IPS DF 4.7 (cell line): ENCODE measurements at regions not wholly inside any gene's neighbourhood (a gene's known extent, or its start where the extent isn't known, plus 50 kb on each side); places are given as distances from the start of the nearest gene placed in this dataset.
"Not testable (repeated sequence)": the region's sequence is repeated elsewhere in the genome, so short reads cannot be mapped to it uniquely, and the experiment has no call there.

Source experiments
- DNase-seq: peaks from one replicate; pipeline ENCODE4 v3.0.0-alpha.2; 2013; ENCODE audit warnings: low spot score; ENCODE audit errors: extremely low read depth

DNA sequence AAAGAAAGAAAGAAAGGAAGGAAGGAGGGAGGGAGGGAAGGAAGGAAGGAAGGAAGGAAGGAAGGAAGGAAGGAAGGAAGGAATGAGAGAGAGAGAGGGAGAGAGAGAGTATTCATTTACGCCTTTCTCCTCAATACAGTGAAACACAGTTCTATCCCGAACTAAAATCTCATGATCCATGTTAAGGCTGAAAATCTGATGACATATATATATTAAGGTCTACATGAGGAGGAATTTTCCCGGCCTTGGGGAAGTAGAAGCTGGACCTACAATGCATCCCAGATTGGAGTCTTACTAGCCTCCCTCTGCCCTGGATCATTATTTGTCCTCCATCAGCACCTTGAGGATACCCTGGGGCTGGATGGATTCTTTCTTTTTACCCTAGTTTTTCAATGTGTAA is 95.1 kb upstream of the DAPK1 start:
- DNase-seq, result no peak

- no peak for DNase-seq
Observed at GRCh38 chr9:87405677-87406542, 91.8 kb upstream of the DAPK1 start.

GRCh38 chr9:87406543-87407166 is 91.0 kb upstream of the DAPK1 start:
- no peak for DNase-seq

GRCh38 chr9:87410047-87411005 is 87.3 kb upstream of the DAPK1 start:
- peak; percentile 87 for DNase-seq

- no peak for DNase-seq
Observed at GRCh38 chr9:87420884-87421283, 76.8 kb upstream of the DAPK1 start.

DNA sequence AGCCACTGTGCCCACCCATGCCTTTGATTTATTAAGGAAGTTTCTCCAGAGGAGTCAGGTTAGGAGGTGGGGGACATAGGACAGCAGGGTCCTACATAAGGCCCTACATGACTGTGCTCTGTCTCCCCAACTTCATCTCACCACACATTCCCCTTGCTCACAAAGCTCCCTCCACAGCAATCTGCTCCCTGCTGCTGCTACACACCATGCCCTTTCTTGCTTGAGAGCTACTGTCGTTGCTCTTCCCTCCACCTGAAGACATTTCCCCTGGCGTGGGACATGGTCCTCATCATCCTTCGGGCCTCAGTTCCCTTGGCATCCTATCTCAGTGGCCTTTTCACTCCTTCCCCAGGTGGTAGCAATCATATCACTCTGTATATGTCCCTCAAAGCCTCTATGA is 75.9 kb upstream of the DAPK1 start:
- DNase-seq, result no peak

- no peak for DNase-seq
Observed at GRCh38 chr9:87422999-87423398, 74.7 kb upstream of the DAPK1 start.

- not testable (repeated sequence) for DNase-seq
Observed at GRCh38 chr9:87423885-87424284, 73.8 kb upstream of the DAPK1 start.

DNA sequence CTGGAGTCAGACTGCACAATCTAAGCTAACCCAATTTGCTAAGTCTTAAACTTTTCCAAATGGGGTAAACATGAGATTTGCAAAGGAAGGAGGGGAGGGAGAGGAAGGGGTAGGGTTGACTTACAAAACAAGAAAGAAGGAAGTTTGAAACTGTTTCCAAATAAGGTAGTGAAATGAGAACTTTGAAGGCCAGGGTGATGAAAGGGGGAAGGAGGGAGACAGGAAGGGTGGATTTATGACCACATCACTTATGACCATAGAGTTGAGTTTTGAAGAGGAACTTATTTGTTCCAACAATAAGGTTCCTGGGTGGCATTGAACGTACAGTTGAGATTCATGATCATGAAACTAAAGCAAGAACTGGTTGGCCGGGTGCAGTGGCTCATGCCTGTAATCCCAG is 72.5 kb upstream of the DAPK1 start:
- no peak for DNase-seq

DNA sequence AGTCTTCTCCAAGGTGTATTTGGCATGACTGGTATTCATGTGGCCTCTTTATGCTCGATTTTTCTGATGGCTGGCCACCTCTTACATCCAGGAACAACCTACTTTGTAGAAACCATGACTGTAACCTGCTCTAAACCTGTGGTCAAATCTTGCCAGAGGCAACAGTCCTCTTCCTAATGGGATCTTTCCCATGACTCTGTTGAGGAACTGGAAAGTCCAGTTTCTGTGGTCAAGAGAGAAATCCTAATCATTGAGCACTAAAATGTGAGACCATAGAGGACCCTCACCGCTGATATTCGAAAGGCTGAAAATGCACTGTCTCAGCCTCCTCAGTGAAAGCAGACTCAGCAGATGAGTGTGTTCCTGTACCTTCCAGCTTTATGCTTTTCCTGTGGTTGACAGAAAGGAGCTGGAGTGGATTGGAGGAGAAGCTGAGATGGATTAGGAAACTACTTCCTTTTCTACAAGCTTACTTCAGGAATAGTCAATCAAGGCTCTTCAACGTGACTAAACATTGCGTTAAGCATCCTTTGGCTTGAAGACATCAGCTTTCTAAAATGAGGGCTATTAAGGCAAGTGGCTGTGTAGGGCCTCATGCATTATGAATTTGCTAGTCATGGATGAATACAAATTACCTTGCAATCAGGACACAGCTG is 69.7 kb upstream of the DAPK1 start:
- no peak for DNase-seq

GRCh38 chr9:87428659-87429058 is 69.0 kb upstream of the DAPK1 start:
- DNase-seq, result no peak

DNA sequence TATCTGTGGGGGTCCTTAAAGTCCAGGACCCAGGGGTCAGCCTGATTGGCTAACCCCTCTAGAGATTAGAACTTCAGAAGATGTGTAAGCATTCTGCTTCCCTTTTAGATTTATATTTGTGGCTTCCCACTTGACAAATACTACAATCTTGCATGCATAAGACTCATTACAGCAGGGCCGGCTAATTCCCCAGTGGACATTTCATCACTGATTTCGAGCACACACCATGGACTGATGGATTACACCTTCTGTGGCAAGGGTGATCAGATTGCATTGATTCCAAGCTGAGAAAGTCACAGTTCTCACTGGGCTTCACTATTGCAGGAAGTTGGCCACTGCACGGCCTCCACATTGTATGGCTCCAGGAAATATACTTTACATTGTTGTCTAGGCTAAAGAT is 65.8 kb upstream of the DAPK1 start:
- no peak for DNase-seq

- no peak for DNase-seq
Observed at GRCh38 chr9:87433853-87434252, 63.8 kb upstream of the DAPK1 start.

DNA sequence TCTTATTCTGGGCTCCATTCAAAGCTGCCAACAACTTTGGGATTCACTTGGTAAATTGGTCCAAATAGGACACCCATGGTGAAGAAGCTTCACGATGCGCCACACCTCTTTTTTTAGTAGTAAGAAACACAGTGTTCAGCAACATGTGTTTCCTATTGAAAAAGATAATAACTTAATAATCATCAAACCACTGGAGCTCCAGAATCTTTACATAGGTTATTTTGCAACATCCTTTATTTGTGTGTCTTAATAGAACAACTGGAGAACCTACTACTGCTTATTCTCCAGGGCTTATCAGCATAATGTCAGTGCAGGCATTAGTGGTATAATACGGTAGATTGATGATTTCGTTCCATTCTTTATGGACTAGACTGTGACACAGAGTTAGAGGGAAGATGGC is 63.3 kb upstream of the DAPK1 start:
- DNase-seq, result no peak

DNA sequence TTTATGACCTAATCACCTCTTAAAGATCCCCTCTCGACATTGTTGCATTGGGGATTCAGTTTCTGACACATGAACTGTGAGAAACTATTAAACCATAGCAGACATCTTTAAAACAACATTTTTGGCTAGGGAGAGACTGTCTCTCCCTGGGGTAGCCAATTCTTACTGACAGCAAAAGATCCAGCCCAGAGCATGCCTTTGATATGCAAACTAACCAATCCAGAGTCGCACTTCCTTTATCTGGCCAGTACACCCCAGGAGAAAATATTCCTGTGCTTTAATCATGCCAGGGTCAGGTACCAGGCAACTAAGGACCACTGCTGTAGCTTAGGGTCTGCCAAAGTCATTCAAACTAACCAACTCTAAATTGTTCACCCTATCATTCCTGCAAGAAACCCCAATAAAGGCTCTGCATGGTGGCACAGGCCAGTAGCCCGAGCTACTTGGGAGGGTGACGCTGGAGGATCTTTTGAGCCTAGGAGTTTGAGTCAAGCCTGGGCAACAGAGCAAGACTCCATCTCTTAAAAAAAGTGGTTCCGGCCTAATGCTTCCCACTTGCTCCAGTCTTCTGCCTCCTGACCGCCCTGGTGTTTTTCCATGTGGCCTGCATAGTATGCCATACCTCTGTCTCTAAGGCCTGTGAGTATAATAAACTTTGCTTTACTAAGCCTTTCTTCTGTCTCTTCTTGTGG is 62.3 kb upstream of the DAPK1 start:
- DNase-seq, result no peak

- no peak for DNase-seq
Observed at GRCh38 chr9:87436716-87437115, 61.0 kb upstream of the DAPK1 start.

- DNase-seq, result no peak
Observed at GRCh38 chr9:87437966-87438365, 59.7 kb upstream of the DAPK1 start.

GRCh38 chr9:87441251-87441650 is 56.4 kb upstream of the DAPK1 start:
- no peak for DNase-seq

- DNase-seq, result no peak
Observed at GRCh38 chr9:87442451-87442850, 55.2 kb upstream of the DAPK1 start.

GRCh38 chr9:87443006-87443405 is 54.7 kb upstream of the DAPK1 start:
- DNase-seq, result no peak

- no peak for DNase-seq
Observed at GRCh38 chr9:87443461-87443860, 54.2 kb upstream of the DAPK1 start.
